ENCODE measurements at regions not wholly inside any gene's neighbourhood (a gene's known extent, or its start where the extent isn't known, plus 50 kb on each side); places are given as distances from the start of the nearest gene placed in this dataset.

DNA sequence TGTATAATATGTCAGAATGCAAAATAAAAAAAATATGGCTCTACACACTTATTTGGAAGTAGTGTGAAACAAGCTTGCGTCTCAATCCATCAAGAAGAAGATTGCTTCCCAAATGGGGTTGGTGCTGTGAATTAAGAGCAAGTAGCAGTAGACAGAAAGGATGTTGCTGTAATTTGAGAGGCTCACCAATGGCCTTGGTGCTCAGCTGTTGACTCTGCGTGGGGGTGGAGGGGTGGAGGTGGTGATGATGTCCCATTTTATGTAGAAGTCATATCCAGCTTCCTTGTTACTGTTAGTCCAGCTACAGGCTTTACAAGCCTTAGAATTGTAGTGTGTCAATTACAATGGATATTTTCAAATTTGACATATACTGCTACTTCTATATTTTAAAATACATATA, 223.4 kb upstream of the RND3 start:
- no peak for TF ChIP-seq CTCF (IDR thresholded peaks at IDR 0.05; ENCODE audit: insufficient read depth, low read length)
- TF ChIP-seq SPI1 (IDR thresholded peaks at IDR 0.05; ENCODE audit: borderline replicate concordance, low read depth): no peak
